ENCODE measurements at regions not wholly inside any gene's neighbourhood (a gene's known extent, or its start where the extent isn't known, plus 50 kb on each side); places are given as distances from the start of the nearest gene placed in this dataset.

GRCh38 chr6:22098601-22099031, 198.2 kb downstream of the PRL start:
- Histone ChIP-seq H3K9me3 (no peaks in the 10 kb centered on the region), H3K4me3 (no peak overlapping the region), H3K4me1 (ENCODE audit: low read depth) (no peaks in the 10 kb centered on the region), H3K36me3 (ENCODE audit: low read depth) (no peaks in the 10 kb centered on the region)
- TF ChIP-seq CTCF (IDR thresholded peaks at IDR 0.05): no peak
- ATAC-seq (no peak), DNase-seq (no peak)
- intact Hi-C loops (cut with DNase I, micrococcal nuclease): no loop called here

- intact Hi-C loops (cut with DNase I, micrococcal nuclease): no loop called here
- ATAC-seq (no peak), DNase-seq (no peak)
- H3K9me3 ChIP-seq: no peaks in the 10 kb centered on the region
- H3K36me3 ChIP-seq (ENCODE audit: low read depth): no peaks in the 10 kb centered on the region
- H3K4me1 ChIP-seq (ENCODE audit: low read depth): no peaks in the 10 kb centered on the region
- TF ChIP-seq CTCF (IDR thresholded peaks at IDR 0.05): no peak
- H3K4me3 ChIP-seq: no peak overlapping the region
Observed at GRCh38 chr6:22099231-22099630, 197.6 kb downstream of the PRL start.

- H3K9me3 ChIP-seq: no peaks in the 10 kb centered on the region
- no peak overlapping the region for H3K4me3 ChIP-seq
- intact Hi-C loops (cut with DNase I, micrococcal nuclease): no loop called here
- no peak for TF ChIP-seq CTCF (IDR thresholded peaks at IDR 0.05)
- no peaks in the 10 kb centered on the region for H3K36me3 ChIP-seq (ENCODE audit: low read depth)
- DNase-seq: no peak
- ATAC-seq: no peak
- H3K4me1 ChIP-seq (ENCODE audit: low read depth): no peaks in the 10 kb centered on the region
Observed at GRCh38 chr6:22099923-22100322, 196.9 kb downstream of the PRL start.

- no peaks in the 10 kb centered on the region for H3K9me3 ChIP-seq
- no peaks in the 10 kb centered on the region for H3K36me3 ChIP-seq (ENCODE audit: low read depth)
- TF ChIP-seq CTCF (IDR thresholded peaks at IDR 0.05): no peak
- intact Hi-C loops (cut with DNase I, micrococcal nuclease): no loop called here
- H3K4me1 ChIP-seq (ENCODE audit: low read depth): no peaks in the 10 kb centered on the region
- no peak for ATAC-seq
- no peak overlapping the region for H3K4me3 ChIP-seq
- no peak for DNase-seq
Observed at GRCh38 chr6:22101163-22101562, 195.7 kb downstream of the PRL start.

- intact Hi-C loops (cut with DNase I, micrococcal nuclease): no loop called here
- Histone ChIP-seq H3K4me3 (no peak overlapping the region), H3K4me1 (ENCODE audit: low read depth) (no peaks in the 10 kb centered on the region), H3K9me3 (no peaks in the 10 kb centered on the region), H3K36me3 (ENCODE audit: low read depth) (no peaks in the 10 kb centered on the region)
- ATAC-seq (no peak), DNase-seq (no peak)
- TF ChIP-seq CTCF (IDR thresholded peaks at IDR 0.05): no peak
Observed at GRCh38 chr6:22102671-22103070, 194.2 kb downstream of the PRL start.

GRCh38 chr6:22106451-22106850, 190.4 kb downstream of the PRL start:
- no peak overlapping the region for H3K4me3 ChIP-seq
- intact Hi-C loops (cut with DNase I, micrococcal nuclease): no loop called here
- no peak for TF ChIP-seq CTCF (IDR thresholded peaks at IDR 0.05)

More at GRCh38 chr6:22106451-22106850, 190.4 kb downstream of the PRL start:
- Histone ChIP-seq H3K36me3 (ENCODE audit: low read depth) (no peaks in the 10 kb centered on the region), H3K4me1 (ENCODE audit: low read depth) (no peaks in the 10 kb centered on the region), H3K9me3 (no peaks in the 10 kb centered on the region)
- DNase-seq (no peak), ATAC-seq (no peak)
